GM21529 (cell line): ENCODE measurements at regions not wholly inside any gene's neighbourhood (a gene's known extent, or its start where the extent isn't known, plus 50 kb on each side); places are given as distances from the start of the nearest gene placed in this dataset.

Experiments used
- ATAC-seq: cut with Tn5 transposase; IDR thresholded peaks from one replicate; pipeline ENCODE4 v1.9.1; 2021; ENCODE audit not compliant: unreplicated experiment

- no peak for ATAC-seq
These were observed 478.3 kb downstream of the SOX2 start for GRCh38 chr3:182190056-182190455.

- no peak for ATAC-seq
These were observed 486.6 kb downstream of the SOX2 start for GRCh38 chr3:182198345-182198744.

GRCh38 chr3:182201456-182202168 lies 489.9 kb downstream of the SOX2 start:
- no peak for ATAC-seq

- ATAC-seq = no peak
These were observed 500.9 kb downstream of the SOX2 start for GRCh38 chr3:182212479-182213076.

GRCh38 chr3:182214416-182214815 lies 502.7 kb downstream of the SOX2 start:
- ATAC-seq = no peak

- no peak for ATAC-seq
These were observed 504.2 kb downstream of the SOX2 start for GRCh38 chr3:182215881-182216280.

GRCh38 chr3:182216311-182216970 lies 504.7 kb downstream of the SOX2 start:
- ATAC-seq = no peak

- no peak for ATAC-seq
These were observed 508.3 kb downstream of the SOX2 start for GRCh38 chr3:182220013-182220412.

GRCh38 chr3:182220471-182220870 lies 508.7 kb downstream of the SOX2 start:
- ATAC-seq = no peak

- ATAC-seq = no peak
These were observed 515.3 kb downstream of the SOX2 start for GRCh38 chr3:182226995-182227394.

- no peak for ATAC-seq
These were observed 521.7 kb downstream of the SOX2 start for GRCh38 chr3:182233405-182233804.

- ATAC-seq = no peak
These were observed 522.2 kb downstream of the SOX2 start for GRCh38 chr3:182233957-182234356.

- no peak for ATAC-seq
These were observed 523.2 kb downstream of the SOX2 start for GRCh38 chr3:182234881-182235280.

- no peak for ATAC-seq
These were observed 523.8 kb downstream of the SOX2 start for GRCh38 chr3:182235504-182235903.

- ATAC-seq = no peak
These were observed 526.4 kb downstream of the SOX2 start for GRCh38 chr3:182238126-182238525.

GRCh38 chr3:182239316-182239715 lies 527.6 kb downstream of the SOX2 start:
- ATAC-seq = no peak

GRCh38 chr3:182240474-182240873 lies 528.7 kb downstream of the SOX2 start:
- ATAC-seq = no peak

GRCh38 chr3:182241196-182241765 lies 529.6 kb downstream of the SOX2 start:
- no peak for ATAC-seq

GRCh38 chr3:182241766-182242488 lies 530.2 kb downstream of the SOX2 start:
- ATAC-seq = no peak

GRCh38 chr3:182242489-182242942 lies 530.8 kb downstream of the SOX2 start:
- no peak for ATAC-seq

GRCh38 chr3:182243625-182244024 lies 531.9 kb downstream of the SOX2 start:
- no peak for ATAC-seq
